K562 (cell line): ENCODE measurements at regions not wholly inside any gene's neighbourhood (a gene's known extent, or its start where the extent isn't known, plus 50 kb on each side); places are given as distances from the start of the nearest gene placed in this dataset.

Source experiments
- ATF4 ChIP-seq: fragments of 450-650 bp; formaldehyde crosslinking; IDR thresholded peaks from 2 replicates; pipeline ENCODE4 v1.4.0; 2022; ENCODE audit warnings: mild to moderate bottlenecking, moderate library complexity
- BRF1 ChIP-seq: IDR thresholded peaks from 3 replicates; pipeline ENCODE4 v1.6.1; 2011; ENCODE audit warnings: borderline replicate concordance, mild to moderate bottlenecking; ENCODE audit not compliant: insufficient read length; ENCODE audit errors: extremely low read depth
- CSDE1 ChIP-seq, 2 experiments: fragments of 450-650 bp; IDR thresholded peaks; 2 replicates each; pipeline ENCODE4 v1.6.1; 2016; ENCODE audit warnings: mild to moderate bottlenecking in 1 of 2
- ID3 ChIP-seq, 2 experiments: fragments of 250-450 bp in 1 of 2; fragments of 450-650 bp in 1 of 2; sonication (Bioruptor Pico) in 1 of 2; IDR thresholded peaks; 2 replicates each; pipeline versions ENCODE4 v1.6.1 to v1.8.0; 2016 to 2021; ENCODE audit warnings: mild to moderate bottlenecking in 2 of 2, moderate library complexity in 2 of 2, missing compliant biosample characterization in 1 of 2, missing genetic modification characterization in 1 of 2
- MITF ChIP-seq: IDR thresholded peaks from 2 replicates; pipeline ENCODE4 v1.6.1; 2014; ENCODE audit warnings: antibody characterized with exemption
- OTX1 ChIP-seq: fragments of 450-650 bp; formaldehyde crosslinking; IDR thresholded peaks from 2 replicates; pipeline ENCODE4 v1.4.0; 2022; ENCODE audit warnings: mild to moderate bottlenecking
- PTRF ChIP-seq: fragments of 450-650 bp; IDR thresholded peaks from 2 replicates; pipeline ENCODE4 v1.6.1; 2016; ENCODE audit warnings: mild to moderate bottlenecking, missing genetic modification characterization, missing compliant biosample characterization
- TSHZ1 ChIP-seq: fragments of 250-450 bp; sonication (Bioruptor Pico); IDR thresholded peaks from 2 replicates; pipeline ENCODE4 v1.4.0; 2020; ENCODE audit warnings: mild to moderate bottlenecking, moderate library complexity
- ZNF609 ChIP-seq: sonication (generic); formaldehyde crosslinking; IDR thresholded peaks from 2 replicates; pipeline ENCODE4 v1.8.1; 2023; ENCODE audit warnings: missing genetic modification reagents, mild to moderate bottlenecking, borderline replicate concordance
- TF ChIP-seq, protein P1 (sequence below): fragments of 150-350 bp; conservative IDR thresholded peaks from 2 replicates; pipeline ENCODE4 v1.6.1; 2014; ENCODE audit warnings: low read length

DNA sequence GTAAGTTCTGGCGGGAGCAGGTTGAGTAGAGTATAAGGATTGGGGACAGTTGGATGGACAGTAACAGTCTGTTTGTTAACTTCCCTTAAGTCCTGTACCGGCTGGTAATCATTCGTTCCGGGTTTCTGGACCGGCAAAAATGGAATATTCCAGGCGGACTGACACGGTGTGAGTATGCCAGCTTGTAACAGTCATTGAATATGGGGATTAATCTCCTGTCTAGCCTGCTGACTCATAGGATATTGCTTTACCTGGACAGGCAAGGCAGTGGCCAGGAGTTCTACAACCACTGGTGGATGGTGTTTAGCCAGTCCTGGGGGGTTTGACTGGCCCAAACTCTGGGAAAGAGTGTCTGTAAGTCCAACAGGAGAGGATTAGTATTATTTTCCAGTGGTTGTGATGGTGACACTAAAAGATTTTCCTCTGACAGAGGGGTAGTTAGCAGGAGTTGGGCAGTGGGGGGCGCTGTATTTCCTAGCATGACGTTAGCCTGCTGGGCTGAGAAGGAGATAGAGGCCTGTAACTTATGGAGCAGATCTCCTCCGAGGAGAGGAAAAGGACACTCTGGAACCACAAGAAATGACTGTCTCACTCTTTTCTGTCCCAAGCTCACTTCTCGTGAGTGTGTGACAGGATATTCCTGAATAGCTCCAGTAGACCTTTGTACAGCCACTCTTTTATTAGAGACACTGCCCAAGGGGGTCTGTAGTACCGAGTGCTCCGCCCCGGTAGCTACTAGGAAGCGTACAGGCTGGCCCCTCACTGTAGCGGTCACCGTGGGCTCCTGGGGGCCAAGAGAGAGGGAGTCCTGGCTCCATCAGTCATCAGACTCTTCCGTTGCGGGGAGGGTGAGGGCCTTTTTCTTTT lies 152.2 kb downstream of the TRIM27 start (continued):
- TF ChIP-seq BRF1: no peak
- TF ChIP-seq PTRF (tag): no peak
- no peak for TF ChIP-seq TSHZ1
- no peak for TF ChIP-seq OTX1 (CRISPR knock-in tag)
- TF ChIP-seq ID3 (CRISPR knock-in tag; IDR thresholded peaks at IDR 0.05): no peak
- TF ChIP-seq ID3 (tag; IDR thresholded peaks at IDR 0.05): no peak
- TF ChIP-seq, protein P1, sequence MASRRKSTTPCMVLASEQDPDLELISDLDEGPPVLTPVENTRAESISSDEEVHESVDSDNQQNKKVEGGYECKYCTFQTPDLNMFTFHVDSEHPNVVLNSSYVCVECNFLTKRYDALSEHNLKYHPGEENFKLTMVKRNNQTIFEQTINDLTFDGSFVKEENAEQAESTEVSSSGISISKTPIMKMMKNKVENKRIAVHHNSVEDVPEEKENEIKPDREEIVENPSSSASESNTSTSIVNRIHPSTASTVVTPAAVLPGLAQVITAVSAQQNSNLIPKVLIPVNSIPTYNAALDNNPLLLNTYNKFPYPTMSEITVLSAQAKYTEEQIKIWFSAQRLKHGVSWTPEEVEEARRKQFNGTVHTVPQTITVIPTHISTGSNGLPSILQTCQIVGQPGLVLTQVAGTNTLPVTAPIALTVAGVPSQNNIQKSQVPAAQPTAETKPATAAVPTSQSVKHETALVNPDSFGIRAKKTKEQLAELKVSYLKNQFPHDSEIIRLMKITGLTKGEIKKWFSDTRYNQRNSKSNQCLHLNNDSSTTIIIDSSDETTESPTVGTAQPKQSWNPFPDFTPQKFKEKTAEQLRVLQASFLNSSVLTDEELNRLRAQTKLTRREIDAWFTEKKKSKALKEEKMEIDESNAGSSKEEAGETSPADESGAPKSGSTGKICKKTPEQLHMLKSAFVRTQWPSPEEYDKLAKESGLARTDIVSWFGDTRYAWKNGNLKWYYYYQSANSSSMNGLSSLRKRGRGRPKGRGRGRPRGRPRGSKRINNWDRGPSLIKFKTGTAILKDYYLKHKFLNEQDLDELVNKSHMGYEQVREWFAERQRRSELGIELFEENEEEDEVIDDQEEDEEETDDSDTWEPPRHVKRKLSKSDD: no peak; the same call in 1 of the 2 replicates
- TF ChIP-seq CSDE1 (IDR thresholded peaks at IDR 0.05): no peak
- no peak for TF ChIP-seq ATF4 (CRISPR knock-in tag)
- TF ChIP-seq MITF: no peak
- no peak for TF ChIP-seq ZNF609 (CRISPR knock-in tag)
